SU-DHL-6 (cell line): ENCODE measurements at regions not wholly inside any gene's neighbourhood (a gene's known extent, or its start where the extent isn't known, plus 50 kb on each side); places are given as distances from the start of the nearest gene placed in this dataset.

Experiments
- H2AFZ ChIP-seq: fragments of 200-600 bp; sonication (generic); 2 replicates; pipeline ENCODE4 v1.6.1; 2014; ENCODE audit warnings: low read depth, mild to moderate bottlenecking, moderate library complexity, mixed read lengths, antibody characterized with exemption, low read length; ENCODE audit not compliant: severe bottlenecking
- H3F3A ChIP-seq: fragments of 200-600 bp; shearing (Covaris generic); 2 replicates; pipeline ENCODE4 v1.6.0; 2016; ENCODE audit warnings: antibody characterized with exemption, mild to moderate bottlenecking; ENCODE audit not compliant: insufficient read depth
- H3K27ac ChIP-seq: fragments of 200-600 bp; sonication (generic); 2 replicates; pipeline ENCODE4 v1.5.1; 2016; ENCODE audit warnings: low read depth, mild to moderate bottlenecking, low read length, moderate library complexity, mixed read lengths
- H3K27me3 ChIP-seq: fragments of 200-600 bp; sonication (generic), shearing (Covaris generic); 2 replicates; pipeline ENCODE4 v1.6.0; 2014; ENCODE audit warnings: mild to moderate bottlenecking, low read length
- H3K36me3 ChIP-seq: fragments of 200-600 bp; sonication (generic); 2 replicates; pipeline ENCODE4 v1.6.1; 2014; ENCODE audit warnings: mild to moderate bottlenecking, low read length, mixed read lengths
- H3K4me2 ChIP-seq: fragments of 300-600, 200-600 bp; shearing (Covaris generic), sonication (generic); 2 replicates; pipeline ENCODE4 v1.6.0; 2014; ENCODE audit warnings: low read length, low read depth, mild to moderate bottlenecking; ENCODE audit not compliant: poor library complexity, severe bottlenecking
- H3K4me3 ChIP-seq: fragments of 200-600 bp; sonication (generic); 2 replicates; pipeline ENCODE4 v1.5.1; 2014; ENCODE audit warnings: antibody characterized with exemption, low read length, mild to moderate bottlenecking, mixed read lengths; ENCODE audit not compliant: insufficient read depth, poor library complexity, severe bottlenecking
- H3K79me2 ChIP-seq: fragments of 200-600 bp; sonication (generic); 2 replicates; pipeline ENCODE4 v1.6.1; 2014; ENCODE audit warnings: mild to moderate bottlenecking, low read length, moderate library complexity; ENCODE audit not compliant: insufficient read depth
- H3K9ac ChIP-seq: fragments of 200-600 bp; sonication (generic); 2 replicates; pipeline ENCODE4 v1.7.0; 2014; ENCODE audit warnings: mild to moderate bottlenecking, low read length
- H3K9me2 ChIP-seq: fragments of 200-600 bp; sonication (generic); replicated peaks from 2 replicates; pipeline ENCODE4 v1.6.1; 2014; ENCODE audit warnings: low read length; ENCODE audit not compliant: insufficient read depth
- H3K9me3 ChIP-seq: fragments of 200-600 bp; sonication (generic); 2 replicates; pipeline ENCODE4 v1.6.1; 2014; ENCODE audit warnings: low read length, mixed read lengths; ENCODE audit not compliant: insufficient read depth
- H4K20me1 ChIP-seq: fragments of 200-600 bp; sonication (generic); 2 replicates; pipeline ENCODE4 v1.6.1; 2014; ENCODE audit warnings: low read depth, mild to moderate bottlenecking, antibody characterized with exemption, low read length, moderate library complexity, mixed read lengths
- CTCF ChIP-seq: fragments of 200-600 bp; sonication (generic); IDR thresholded peaks from one replicate; pipeline ENCODE4 v1.5.1; 2017; ENCODE audit warnings: antibody characterized with exemption, mild to moderate bottlenecking, low read length, moderate library complexity; ENCODE audit not compliant: insufficient read depth, poor library complexity, severe bottlenecking
- EZH2phosphoT487 ChIP-seq: fragments of 200-600 bp; sonication (generic), shearing (Covaris generic); conservative IDR thresholded peaks from 2 replicates; pipeline ENCODE4 v1.6.1; 2018; ENCODE audit warnings: mild to moderate bottlenecking, antibody characterized with exemption, low read length, moderate library complexity, mixed read lengths

GRCh38 chr9:13628526-13628925 is 349.0 kb upstream of the MPDZ start:
- H3K4me2 ChIP-seq = no peak overlapping the region
- H3F3A ChIP-seq = no peaks in the 10 kb centered on the region
- no peaks in the 10 kb centered on the region for H3K9me2 ChIP-seq
- H2AFZ ChIP-seq = no peak overlapping the region
- no peaks in the 10 kb centered on the region for H3K36me3 ChIP-seq
- no peaks in the 10 kb centered on the region for H3K27me3 ChIP-seq
- H3K79me2 ChIP-seq = no peaks in the 10 kb centered on the region
- no peak for TF ChIP-seq EZH2phosphoT487
- TF ChIP-seq CTCF = no peak
- H3K27ac ChIP-seq = no peak overlapping the region
- no peak overlapping the region for H3K4me3 ChIP-seq
- H4K20me1 ChIP-seq = no peaks in the 10 kb centered on the region
- H3K9ac ChIP-seq = no peak overlapping the region
- H3K9me3 ChIP-seq = no peaks in the 10 kb centered on the region

GRCh38 chr9:13627502-13627901 is 348.0 kb upstream of the MPDZ start:
- Histone ChIP-seq H3K27ac (no peak overlapping the region), H3K4me2 (no peak overlapping the region), H3K9ac (no peak overlapping the region), H2AFZ (no peak overlapping the region), H4K20me1 (no peaks in the 10 kb centered on the region), H3K79me2 (no peaks in the 10 kb centered on the region), H3K36me3 (no peaks in the 10 kb centered on the region), H3K27me3 (no peaks in the 10 kb centered on the region), H3K9me2 (no peaks in the 10 kb centered on the region), H3K9me3 (no peaks in the 10 kb centered on the region), H3F3A (no peaks in the 10 kb centered on the region), H3K4me3 (no peak overlapping the region)
- no peak for TF ChIP-seq CTCF

GRCh38 chr9:13627071-13627470 is 347.6 kb upstream of the MPDZ start:
- Histone ChIP-seq H2AFZ (no peak overlapping the region), H3K27ac (no peak overlapping the region), H3K79me2 (no peaks in the 10 kb centered on the region), H3K9ac (no peak overlapping the region), H3K36me3 (no peaks in the 10 kb centered on the region), H3F3A (no peaks in the 10 kb centered on the region), H3K4me2 (no peak overlapping the region), H3K9me3 (no peaks in the 10 kb centered on the region), H3K27me3 (no peaks in the 10 kb centered on the region), H3K4me3 (no peak overlapping the region), H3K9me2 (no peaks in the 10 kb centered on the region), H4K20me1 (no peaks in the 10 kb centered on the region)
- TF ChIP-seq CTCF (no peak), EZH2phosphoT487 (no peak)

- no peak for TF ChIP-seq CTCF
- no peak for TF ChIP-seq EZH2phosphoT487
- H3F3A ChIP-seq = no peaks in the 10 kb centered on the region
- H3K27me3 ChIP-seq = no peaks in the 10 kb centered on the region
- no peak overlapping the region for H3K4me3 ChIP-seq
- no peaks in the 10 kb centered on the region for H4K20me1 ChIP-seq
- H3K79me2 ChIP-seq = no peaks in the 10 kb centered on the region
- no peak overlapping the region for H3K27ac ChIP-seq
- no peak overlapping the region for H3K4me2 ChIP-seq
- no peaks in the 10 kb centered on the region for H3K9me2 ChIP-seq
- no peaks in the 10 kb centered on the region for H3K36me3 ChIP-seq
- no peak overlapping the region for H2AFZ ChIP-seq
- H3K9me3 ChIP-seq = no peaks in the 10 kb centered on the region
- no peak overlapping the region for H3K9ac ChIP-seq
Measured at GRCh38 chr9:13626601-13627000, 347.1 kb upstream of the MPDZ start.
